GM12878 (cell line): ENCODE measurements at regions not wholly inside any gene's neighbourhood (a gene's known extent, or its start where the extent isn't known, plus 50 kb on each side); places are given as distances from the start of the nearest gene placed in this dataset.
"Not testable (repeated sequence)": the region's sequence is repeated elsewhere in the genome, so short reads cannot be mapped to it uniquely, and the experiment has no call there.

Source experiments
- ATAC-seq: fragments of 200-7000 bp; cut with Tn5 transposase; 3 replicates; pipeline ENCODE4 v1.9.1; 2020; ENCODE audit warnings: mild to moderate bottlenecking, moderate library complexity
- BruUV-seq: library from RNA; stranded (reverse); fragments of 400-500 nt; replicated peaks from 2 replicates; lab custom pipeline; 2021; lab: Mats Ljungman, UMichigan
- CTCF ChIA-PET: fragments of 300-600 bp; sonication (Branson Sonifier 250); formaldehyde crosslinking; extraction: SDS; loops from one replicate; lab custom pipeline; 2021; ENCODE audit warnings: inconsistent platforms; lab: Yijun Ruan, JAX
- POLR2A ChIA-PET: fragments of 350-600 bp; formaldehyde crosslinking; extraction: SDS; loops from one replicate; lab custom pipeline; 2021; ENCODE audit warnings: inconsistent platforms; lab: Charles Lee
- RAD21 ChIA-PET: fragments of 300-600 bp; sonication (Branson Sonifier 250); formaldehyde crosslinking; loops from one replicate; lab custom pipeline; 2023; ENCODE audit warnings: antibody characterized with exemption; ENCODE audit not compliant: unreplicated experiment; lab: Charles Lee
- SMC1A ChIA-PET: fragments of 300-600 bp; sonication (Branson Sonifier 250); formaldehyde crosslinking; loops from one replicate; lab custom pipeline; 2023; ENCODE audit not compliant: unreplicated experiment, uncharacterized antibody; lab: Charles Lee
- DNase-seq: peaks from one replicate; pipeline ENCODE4 v3.0.0-alpha.2; 2011; ENCODE audit warnings: low read depth, low spot score
- FAIRE-seq: peaks from 3 replicates; lab custom pipeline; 2011; peaks lifted over from hg19 to GRCh38; lab: Jason Lieb, UNC
- H2AFZ ChIP-seq: 2 replicates; pipeline ENCODE4 v1.6.0; 2011; ENCODE audit warnings: low read depth, low read length, control low read depth; ENCODE audit not compliant: control insufficient read depth
- H3K27ac ChIP-seq: 2 replicates; pipeline ENCODE4 v1.5.1; 2011; ENCODE audit warnings: control low read depth; ENCODE audit not compliant: control insufficient read depth, insufficient read depth
- H3K27me3 ChIP-seq, 2 experiments: replicated peaks in 1 of 2; 2 replicates each; pipeline versions ENCODE4 v1.6.0 to v1.6.1; 2011; ENCODE audit warnings: low read length in 1 of 2; ENCODE audit not compliant: control insufficient read depth in 2 of 2, insufficient read depth in 2 of 2
- H3K36me3 ChIP-seq, 2 experiments: 2 replicates each; pipeline ENCODE4 v1.5.1; 2011; ENCODE audit warnings: low read length in 1 of 2; ENCODE audit not compliant: control insufficient read depth in 2 of 2, insufficient read depth in 2 of 2
- H3K4me1 ChIP-seq: 2 replicates; pipeline ENCODE4 v1.6.1; 2011; ENCODE audit warnings: mild to moderate bottlenecking, low read length, moderate library complexity, mixed read lengths; ENCODE audit not compliant: control insufficient read depth, insufficient read depth
- H3K4me2 ChIP-seq: 2 replicates; pipeline ENCODE4 v1.6.0; 2011; ENCODE audit warnings: control low read depth; ENCODE audit not compliant: control insufficient read depth, insufficient read depth
- H3K4me3 ChIP-seq: fragments of 200-600 bp; sonication (generic); 2 replicates; pipeline ENCODE4 v1.5.1; 2016
- H3K79me2 ChIP-seq: 2 replicates; pipeline ENCODE4 v1.6.0; 2011; ENCODE audit warnings: low read length; ENCODE audit not compliant: control insufficient read depth, insufficient read depth
- H3K9ac ChIP-seq: 2 replicates; pipeline ENCODE4 v1.8.0; 2011; ENCODE audit warnings: low read length, control low read depth, mixed read lengths; ENCODE audit not compliant: control insufficient read depth, insufficient read depth
- H3K9me3 ChIP-seq: replicated peaks from 3 replicates; pipeline ENCODE4 v1.5.1; 2011; ENCODE audit warnings: mild to moderate bottlenecking, low read length; ENCODE audit not compliant: control insufficient read depth, insufficient read depth
- H4K20me1 ChIP-seq: 2 replicates; pipeline ENCODE4 v1.6.0; 2011; ENCODE audit not compliant: control insufficient read depth, insufficient read depth
- E2F4 ChIP-seq: IDR thresholded peaks from 2 replicates; pipeline ENCODE4 v1.6.1; 2012; ENCODE audit warnings: low read depth, low read length, improper control_type of control experiment
- FOXK2 ChIP-seq: fragments of 450-650 bp; IDR thresholded peaks from 2 replicates; pipeline ENCODE4 v1.6.1; 2017; ENCODE audit warnings: mild to moderate bottlenecking, moderate library complexity
- GATAD2B ChIP-seq: fragments of 450-650 bp; conservative IDR thresholded peaks from 2 replicates; pipeline ENCODE4 v1.6.1; 2017; ENCODE audit warnings: low read depth, mild to moderate bottlenecking, moderate library complexity
- RB1 ChIP-seq: fragments of 450-650 bp; formaldehyde crosslinking; IDR thresholded peaks from 2 replicates; pipeline ENCODE4 v1.6.1; 2017; ENCODE audit warnings: mild to moderate bottlenecking, borderline replicate concordance
- TCF3 ChIP-seq: IDR thresholded peaks from 2 replicates; pipeline ENCODE4 v1.6.1; 2012; ENCODE audit warnings: low read depth, mild to moderate bottlenecking, low read length, borderline replicate concordance; ENCODE audit not compliant: insufficient read depth
- ZBED1 ChIP-seq: IDR thresholded peaks from 2 replicates; pipeline ENCODE4 v1.6.1; 2016; ENCODE audit warnings: borderline replicate concordance
- ZBTB4 ChIP-seq: fragments of 450-650 bp; formaldehyde crosslinking; IDR thresholded peaks from 2 replicates; pipeline ENCODE4 v1.4.0; 2022; ENCODE audit warnings: mild to moderate bottlenecking, moderate library complexity
- WGBS: methylation state at CpG from one replicate; pipeline ENCODE4 v1.1.6; 2016; ENCODE audit warnings: low lambda C conversion rate; ENCODE audit not compliant: insufficient replicate concordance, insufficient coverage; ENCODE audit errors: missing lambda C conversion rate; 5-methylcytosine and 5-hydroxymethylcytosine counted together
- in situ Hi-C: fragments of 300-500 bp; cut with MboI; formaldehyde crosslinking; loops from 9 replicates; pipeline ENCODE4 v1.14.3; 2018; ENCODE audit warnings: mixed read lengths
- intact Hi-C: fragments of 100-400 bp; cut with micrococcal nuclease; formaldehyde crosslinking; loops from one replicate; pipeline ENCODE4 v1.14.2; 2022; ENCODE audit not compliant: unreplicated experiment
- TF ChIP-seq, protein P1 (sequence below): fragments of 450-650 bp; IDR thresholded peaks from 2 replicates; pipeline ENCODE4 v1.6.1; 2017; ENCODE audit warnings: mild to moderate bottlenecking

DNA sequence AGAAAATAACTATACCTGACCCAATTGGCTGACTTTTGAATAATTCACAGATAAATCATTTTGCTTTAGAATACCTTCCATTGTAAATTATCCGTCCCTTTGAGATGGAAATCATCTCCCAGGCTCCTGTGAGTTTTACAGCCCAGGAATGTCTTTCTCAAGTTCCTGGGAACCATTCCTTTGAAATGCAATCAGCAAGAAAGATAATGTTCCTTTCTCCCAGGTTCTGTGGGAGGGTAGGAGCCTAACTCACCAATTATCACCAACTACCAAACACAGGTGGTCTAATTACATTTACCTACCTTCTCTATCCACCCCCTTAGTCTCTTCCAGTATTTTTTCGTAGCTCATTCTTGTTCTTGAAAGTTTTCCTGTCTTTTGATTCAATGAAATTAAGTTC, 1016.0 kb downstream of the SOCS6 start (continued):
- TF ChIP-seq ZBTB4 (CRISPR knock-in tag) (no peak), E2F4 (no peak), RB1 (no peak), GATAD2B (no peak), ZBED1 (no peak), FOXK2 (no peak), TCF3 (no peak)
- TF ChIP-seq, protein P1, sequence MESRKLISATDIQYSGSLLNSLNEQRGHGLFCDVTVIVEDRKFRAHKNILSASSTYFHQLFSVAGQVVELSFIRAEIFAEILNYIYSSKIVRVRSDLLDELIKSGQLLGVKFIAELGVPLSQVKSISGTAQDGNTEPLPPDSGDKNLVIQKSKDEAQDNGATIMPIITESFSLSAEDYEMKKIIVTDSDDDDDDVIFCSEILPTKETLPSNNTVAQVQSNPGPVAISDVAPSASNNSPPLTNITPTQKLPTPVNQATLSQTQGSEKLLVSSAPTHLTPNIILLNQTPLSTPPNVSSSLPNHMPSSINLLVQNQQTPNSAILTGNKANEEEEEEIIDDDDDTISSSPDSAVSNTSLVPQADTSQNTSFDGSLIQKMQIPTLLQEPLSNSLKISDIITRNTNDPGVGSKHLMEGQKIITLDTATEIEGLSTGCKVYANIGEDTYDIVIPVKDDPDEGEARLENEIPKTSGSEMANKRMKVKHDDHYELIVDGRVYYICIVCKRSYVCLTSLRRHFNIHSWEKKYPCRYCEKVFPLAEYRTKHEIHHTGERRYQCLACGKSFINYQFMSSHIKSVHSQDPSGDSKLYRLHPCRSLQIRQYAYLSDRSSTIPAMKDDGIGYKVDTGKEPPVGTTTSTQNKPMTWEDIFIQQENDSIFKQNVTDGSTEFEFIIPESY, result no peak

DNA sequence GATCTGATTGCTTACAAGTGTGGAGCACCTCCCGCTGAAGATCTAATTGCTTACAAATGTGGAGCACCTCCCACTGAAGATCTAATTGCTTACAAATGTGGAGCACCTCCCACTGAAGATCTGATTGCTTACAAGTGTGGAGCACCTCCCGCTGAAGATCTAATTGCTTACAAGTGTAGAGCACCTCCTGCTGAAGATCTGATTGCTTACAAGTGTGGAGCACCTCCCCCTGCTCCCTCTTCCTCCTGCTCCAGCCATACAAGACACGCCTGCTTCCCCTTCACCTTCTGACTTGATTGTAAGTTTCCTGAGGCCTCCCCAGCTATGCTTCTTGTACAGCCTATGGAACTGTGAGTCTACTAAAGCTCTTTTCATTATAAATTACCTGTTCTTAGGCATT, 1014.9 kb downstream of the SOCS6 start:
- H3K9ac ChIP-seq, CTCF ChIA-PET, FAIRE-seq, POLR2A ChIA-PET, DNase-seq, H3K4me3 ChIP-seq, intact Hi-C loops, H3K27me3 ChIP-seq, H3K27ac ChIP-seq, H2AFZ ChIP-seq, SMC1A ChIA-PET, RAD21 ChIA-PET, BruUV-seq, H3K4me1 ChIP-seq, ATAC-seq, H3K4me2 ChIP-seq, in situ Hi-C loops, H4K20me1 ChIP-seq, H3K36me3 ChIP-seq, H3K9me3 ChIP-seq, H3K79me2 ChIP-seq: not testable (repeated sequence)
- 16% methylated on average over 3 of the region's 3 CpGs for WGBS
